IMR-90 (cell line): ENCODE measurements at regions not wholly inside any gene's neighbourhood (a gene's known extent, or its start where the extent isn't known, plus 50 kb on each side); places are given as distances from the start of the nearest gene placed in this dataset.

Experiments
- ATAC-seq: fragments of 200-7000 bp; cut with Tn5 transposase; 2 replicates; pipeline ENCODE4 v1.9.1; 2020; ENCODE audit warnings: low read depth, mild to moderate bottlenecking, moderate library complexity
- BruUV-seq: library from RNA; stranded (reverse); fragments of 400-500 nt; replicated peaks from 2 replicates; lab custom pipeline; 2021; lab: Mats Ljungman, UMichigan
- CTCF ChIA-PET: fragments of 300-600 bp; formaldehyde crosslinking; extraction: SDS; loops from one replicate; lab custom pipeline; 2021; ENCODE audit warnings: antibody characterized with exemption; lab: Yijun Ruan, JAX
- POLR2A ChIA-PET: fragments of 300-600 bp; sonication (Branson Sonifier 250); formaldehyde crosslinking; loops from one replicate; lab custom pipeline; 2022; ENCODE audit warnings: antibody characterized with exemption; ENCODE audit not compliant: unreplicated experiment; lab: Charles Lee
- DNase-seq: peaks from one replicate; pipeline ENCODE4 v3.0.0; 2013
- H2AFZ ChIP-seq: replicated peaks from 2 replicates; pipeline ENCODE3; 2013; ENCODE audit warnings: low read length, mild to moderate bottlenecking; ENCODE audit not compliant: poor library complexity
- H2AK5ac ChIP-seq: 2 replicates; pipeline ENCODE4 v1.6.1; 2013; ENCODE audit warnings: low read depth, low read length, inconsistent platforms
- H2AK9ac ChIP-seq: replicated peaks from 2 replicates; pipeline ENCODE3; 2013; ENCODE audit warnings: mild to moderate bottlenecking, low read depth, low read length, moderate library complexity; ENCODE audit not compliant: poor library complexity
- H2BK120ac ChIP-seq: 2 replicates; pipeline ENCODE4 v1.6.1; 2013; ENCODE audit warnings: low read depth, low read length, inconsistent platforms
- H2BK15ac ChIP-seq: 3 replicates; pipeline ENCODE4 v1.6.1; 2013; ENCODE audit warnings: low read depth, low read length, inconsistent platforms
- H2BK20ac ChIP-seq: 2 replicates; pipeline ENCODE4 v1.6.1; 2013; ENCODE audit warnings: low read depth, mild to moderate bottlenecking, inconsistent platforms, low read length, moderate library complexity
- H2BK5ac ChIP-seq: 2 replicates; pipeline ENCODE4 v1.6.1; 2013; ENCODE audit warnings: mild to moderate bottlenecking, low read depth, low read length, inconsistent platforms; ENCODE audit not compliant: poor library complexity, severe bottlenecking
- H3K14ac ChIP-seq: replicated peaks from 2 replicates; pipeline ENCODE4 v1.6.1; 2013; ENCODE audit warnings: low read depth, low read length, inconsistent platforms
- H3K18ac ChIP-seq: 2 replicates; pipeline ENCODE4 v1.6.1; 2013; ENCODE audit warnings: low read depth, low read length, control low read depth
- H3K23ac ChIP-seq: 2 replicates; pipeline ENCODE4 v1.6.1; 2013; ENCODE audit warnings: low read depth, low read length, inconsistent platforms
- H3K27ac ChIP-seq: 2 replicates; pipeline ENCODE4 v1.5.1; 2013; ENCODE audit warnings: mild to moderate bottlenecking, control low read depth, low read length; ENCODE audit not compliant: insufficient read depth
- H3K27me3 ChIP-seq: 2 replicates; pipeline ENCODE4 v1.6.1; 2013; ENCODE audit warnings: low read length; ENCODE audit not compliant: control insufficient read depth, insufficient read depth
- H3K36me3 ChIP-seq: 2 replicates; pipeline ENCODE4 v1.6.1; 2013; ENCODE audit warnings: low read length, mixed read lengths; ENCODE audit not compliant: control insufficient read depth, insufficient read depth
- H3K4ac ChIP-seq: 2 replicates; pipeline ENCODE4 v1.6.1; 2013; ENCODE audit warnings: low read depth, low read length, inconsistent platforms
- H3K4me1 ChIP-seq: 2 replicates; pipeline ENCODE4 v1.6.1; 2013; ENCODE audit warnings: low read length, mixed read lengths; ENCODE audit not compliant: control insufficient read depth, insufficient read depth
- H3K4me2 ChIP-seq: 2 replicates; pipeline ENCODE4 v1.6.1; 2013; ENCODE audit warnings: low read depth, mild to moderate bottlenecking, control low read depth, low read length, moderate library complexity
- H3K4me3 ChIP-seq: 2 replicates; pipeline ENCODE4 v1.5.1; 2013; ENCODE audit warnings: low read depth, mild to moderate bottlenecking, control low read depth, low read length, moderate library complexity; ENCODE audit not compliant: insufficient read depth
- H3K56ac ChIP-seq: 2 replicates; pipeline ENCODE4 v1.6.1; 2013; ENCODE audit warnings: low read length, inconsistent platforms; ENCODE audit not compliant: insufficient read depth; ENCODE audit errors: extremely low read depth
- H3K79me1 ChIP-seq, 2 experiments: 2 replicates each; pipeline ENCODE4 v1.6.1; 2013; ENCODE audit warnings: low read length in 2 of 2, inconsistent platforms in 1 of 2, low read depth in 1 of 2
- H3K9ac ChIP-seq: 2 replicates; pipeline ENCODE4 v1.6.1; 2013; ENCODE audit warnings: low read depth, low read length, control low read depth
- H3K9me1 ChIP-seq: 2 replicates; pipeline ENCODE4 v1.6.1; 2013; ENCODE audit warnings: low read length, inconsistent platforms; ENCODE audit not compliant: insufficient read depth
- H3K9me3 ChIP-seq: 2 replicates; pipeline ENCODE4 v1.6.1; 2013; ENCODE audit warnings: low read length; ENCODE audit not compliant: control insufficient read depth, insufficient read depth
- H4K20me1 ChIP-seq: 2 replicates; pipeline ENCODE4 v1.6.1; 2013; ENCODE audit warnings: low read length, inconsistent platforms; ENCODE audit not compliant: insufficient read depth
- H4K5ac ChIP-seq: 2 replicates; pipeline ENCODE4 v1.6.1; 2013; ENCODE audit warnings: mild to moderate bottlenecking, low read depth, low read length, control low read depth
- H4K8ac ChIP-seq, 2 experiments: 2 replicates each; pipeline ENCODE4 v1.6.1; 2013; ENCODE audit warnings: low read depth in 2 of 2, low read length in 2 of 2, control low read depth in 1 of 2, inconsistent platforms in 1 of 2
- H4K91ac ChIP-seq: 2 replicates; pipeline ENCODE4 v1.6.1; 2013; ENCODE audit warnings: low read depth, low read length, inconsistent platforms; ENCODE audit not compliant: insufficient read depth
- BHLHE40 ChIP-seq: fragments of 150-350 bp; IDR thresholded peaks from 2 replicates; pipeline ENCODE4 v1.6.1; 2016; ENCODE audit warnings: mild to moderate bottlenecking, low read depth, low read length
- CEBPB ChIP-seq: IDR thresholded peaks from 2 replicates; pipeline ENCODE4 v1.6.1; 2012; ENCODE audit warnings: low read depth, low read length, improper control_type of control experiment
- CHD1 ChIP-seq: IDR thresholded peaks from 2 replicates; pipeline ENCODE4 v1.6.1; 2012; ENCODE audit warnings: low read depth, low read length, improper control_type of control experiment
- FOS ChIP-seq: fragments of 150-350 bp; IDR thresholded peaks from 2 replicates; pipeline ENCODE4 v1.6.1; 2016; ENCODE audit warnings: low read depth, low read length
- MAFK ChIP-seq: IDR thresholded peaks from 2 replicates; pipeline ENCODE4 v1.6.1; 2012; ENCODE audit warnings: low read depth, low read length, improper control_type of control experiment
- MAZ ChIP-seq: IDR thresholded peaks from 2 replicates; pipeline ENCODE4 v1.6.1; 2012; ENCODE audit warnings: low read depth, mild to moderate bottlenecking, low read length, improper control_type of control experiment, moderate library complexity, borderline replicate concordance
- MXI1 ChIP-seq: IDR thresholded peaks from 2 replicates; pipeline ENCODE4 v1.6.1; 2012; ENCODE audit warnings: low read depth, mild to moderate bottlenecking, low read length, moderate library complexity, borderline replicate concordance
- NFE2L2 ChIP-seq: fragments of 150-350 bp; IDR thresholded peaks from 2 replicates; pipeline ENCODE4 v1.6.1; 2016; ENCODE audit warnings: low read depth, mild to moderate bottlenecking, low read length
- POLR2A ChIP-seq: IDR thresholded peaks from 2 replicates; pipeline ENCODE4 v1.6.1; 2012; ENCODE audit warnings: mild to moderate bottlenecking, low read depth, low read length
- RAD21 ChIP-seq: IDR thresholded peaks from 2 replicates; pipeline ENCODE4 v1.6.1; 2012; ENCODE audit warnings: low read length, improper control_type of control experiment
- RCOR1 ChIP-seq: IDR thresholded peaks from 2 replicates; pipeline ENCODE4 v1.6.1; 2012; ENCODE audit warnings: mild to moderate bottlenecking, low read length, improper control_type of control experiment; ENCODE audit not compliant: insufficient replicate concordance
- RFX5 ChIP-seq: IDR thresholded peaks from 2 replicates; pipeline ENCODE4 v1.8.0; 2012; ENCODE audit warnings: low read depth, mild to moderate bottlenecking, low read length, moderate library complexity
- SMC3 ChIP-seq: fragments of 150-350 bp; IDR thresholded peaks from 2 replicates; pipeline ENCODE4 v1.6.1; 2016; ENCODE audit warnings: low read depth, mild to moderate bottlenecking, antibody characterized with exemption, low read length, moderate library complexity
- WGBS, 2 experiments: methylation state at CpG; one replicate each; pipeline versions ENCODE4 v1.1.5 to v1.1.7; 2013; ENCODE audit warnings: missing lambda C conversion rate in 2 of 2; ENCODE audit not compliant: insufficient read length in 1 of 2; ENCODE audit errors: extremely low coverage in 2 of 2; 5-methylcytosine and 5-hydroxymethylcytosine counted together
- dilution Hi-C: fragments of 300-500 bp; cut with HindIII; formaldehyde crosslinking; loops from one replicate; pipeline ENCODE4 v1.14.3; 2018; ENCODE audit warnings: low sequenced_read_pairs; ENCODE audit not compliant: unreplicated experiment
- in situ Hi-C: fragments of 300-500 bp; cut with MboI; formaldehyde crosslinking; loops from 3 replicates; pipeline ENCODE4 v1.14.3; 2019; ENCODE audit warnings: low sequenced_read_pairs, inconsistent platforms, mixed read lengths
- intact Hi-C: fragments of 100-400 bp; cut with micrococcal nuclease; formaldehyde crosslinking; loops from 2 replicates; pipeline ENCODE4 v1.10.0; 2022
- TF ChIP-seq, protein P1 (sequence below): conservative IDR thresholded peaks from 2 replicates; pipeline ENCODE4 v1.5.1; 2012; ENCODE audit warnings: mild to moderate bottlenecking, low read depth, low read length, improper control_type of control experiment
- TF ChIP-seq, protein P2 (sequence below): fragments of 150-350 bp; IDR thresholded peaks from 2 replicates; pipeline ENCODE4 v1.6.1; 2017; ENCODE audit warnings: mild to moderate bottlenecking, antibody characterized with exemption, low read length, low read depth
- TF ChIP-seq, protein P3 (sequence below): fragments of 150-350 bp; IDR thresholded peaks from 2 replicates; pipeline ENCODE4 v1.6.1; 2016; ENCODE audit warnings: low read depth, mild to moderate bottlenecking, low read length, moderate library complexity, borderline replicate concordance

DNA sequence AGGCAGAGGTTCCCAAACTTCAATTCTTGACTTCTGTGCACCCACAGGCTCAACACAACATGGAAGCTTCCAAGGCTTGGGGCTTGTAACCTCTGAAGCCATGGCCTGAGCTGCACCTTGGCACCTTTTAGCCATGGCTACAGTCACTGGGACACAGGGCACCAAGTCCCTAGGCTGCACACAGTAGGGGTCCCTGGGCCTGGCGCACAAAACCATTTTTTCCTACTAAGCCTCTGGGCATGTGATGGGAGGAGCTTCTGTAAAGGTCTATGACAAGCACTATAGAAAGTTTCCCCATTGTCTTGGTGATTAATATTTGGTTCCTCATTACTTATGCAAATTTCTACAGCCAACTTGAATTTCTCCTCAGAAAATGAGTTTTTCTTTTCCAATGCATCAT is 420.9 kb upstream of the GRM3 start:
- in situ Hi-C loops, result no loop called here
- no peak overlapping the region for H3K23ac ChIP-seq
- H2AFZ ChIP-seq, result no peak overlapping the region
- H2BK20ac ChIP-seq, result no peak overlapping the region
- WGBS, 2 experiments, result no CpG with 5 or more reads among the region's 1 CpG
- ChIA-PET CTCF (no interaction called here), POLR2A (no interaction called here)
- no peak overlapping the region for H3K14ac ChIP-seq
- H3K36me3 ChIP-seq, result no peaks in the 10 kb centered on the region
- peaks cover 24% of the 10 kb centered on the region for H3K9me3 ChIP-seq
- BruUV-seq, result no TSS peak
- H3K4me1 ChIP-seq, result no peaks in the 10 kb centered on the region
- H2AK9ac ChIP-seq, result no peak overlapping the region
- H3K9me1 ChIP-seq, result no peaks in the 10 kb centered on the region
- TF ChIP-seq NFE2L2 (no peak), MAZ (no peak), MXI1 (no peak), SMC3 (no peak), RCOR1 (no peak), RAD21 (no peak), POLR2A (no peak), CHD1 (no peak), FOS (no peak), CEBPB (no peak), MAFK (no peak), BHLHE40 (no peak), RFX5 (no peak)
- TF ChIP-seq, protein P1, sequence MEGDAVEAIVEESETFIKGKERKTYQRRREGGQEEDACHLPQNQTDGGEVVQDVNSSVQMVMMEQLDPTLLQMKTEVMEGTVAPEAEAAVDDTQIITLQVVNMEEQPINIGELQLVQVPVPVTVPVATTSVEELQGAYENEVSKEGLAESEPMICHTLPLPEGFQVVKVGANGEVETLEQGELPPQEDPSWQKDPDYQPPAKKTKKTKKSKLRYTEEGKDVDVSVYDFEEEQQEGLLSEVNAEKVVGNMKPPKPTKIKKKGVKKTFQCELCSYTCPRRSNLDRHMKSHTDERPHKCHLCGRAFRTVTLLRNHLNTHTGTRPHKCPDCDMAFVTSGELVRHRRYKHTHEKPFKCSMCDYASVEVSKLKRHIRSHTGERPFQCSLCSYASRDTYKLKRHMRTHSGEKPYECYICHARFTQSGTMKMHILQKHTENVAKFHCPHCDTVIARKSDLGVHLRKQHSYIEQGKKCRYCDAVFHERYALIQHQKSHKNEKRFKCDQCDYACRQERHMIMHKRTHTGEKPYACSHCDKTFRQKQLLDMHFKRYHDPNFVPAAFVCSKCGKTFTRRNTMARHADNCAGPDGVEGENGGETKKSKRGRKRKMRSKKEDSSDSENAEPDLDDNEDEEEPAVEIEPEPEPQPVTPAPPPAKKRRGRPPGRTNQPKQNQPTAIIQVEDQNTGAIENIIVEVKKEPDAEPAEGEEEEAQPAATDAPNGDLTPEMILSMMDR, result no peak
- TF ChIP-seq, protein P2, sequence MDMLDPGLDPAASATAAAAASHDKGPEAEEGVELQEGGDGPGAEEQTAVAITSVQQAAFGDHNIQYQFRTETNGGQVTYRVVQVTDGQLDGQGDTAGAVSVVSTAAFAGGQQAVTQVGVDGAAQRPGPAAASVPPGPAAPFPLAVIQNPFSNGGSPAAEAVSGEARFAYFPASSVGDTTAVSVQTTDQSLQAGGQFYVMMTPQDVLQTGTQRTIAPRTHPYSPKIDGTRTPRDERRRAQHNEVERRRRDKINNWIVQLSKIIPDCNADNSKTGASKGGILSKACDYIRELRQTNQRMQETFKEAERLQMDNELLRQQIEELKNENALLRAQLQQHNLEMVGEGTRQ, result no peak
- TF ChIP-seq, protein P3, sequence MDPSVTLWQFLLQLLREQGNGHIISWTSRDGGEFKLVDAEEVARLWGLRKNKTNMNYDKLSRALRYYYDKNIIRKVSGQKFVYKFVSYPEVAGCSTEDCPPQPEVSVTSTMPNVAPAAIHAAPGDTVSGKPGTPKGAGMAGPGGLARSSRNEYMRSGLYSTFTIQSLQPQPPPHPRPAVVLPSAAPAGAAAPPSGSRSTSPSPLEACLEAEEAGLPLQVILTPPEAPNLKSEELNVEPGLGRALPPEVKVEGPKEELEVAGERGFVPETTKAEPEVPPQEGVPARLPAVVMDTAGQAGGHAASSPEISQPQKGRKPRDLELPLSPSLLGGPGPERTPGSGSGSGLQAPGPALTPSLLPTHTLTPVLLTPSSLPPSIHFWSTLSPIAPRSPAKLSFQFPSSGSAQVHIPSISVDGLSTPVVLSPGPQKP, result no peak
- H4K8ac ChIP-seq, result no peak overlapping the region
- ATAC-seq, result no peak
- DNase-seq, result no peak
- H3K27me3 ChIP-seq, result no peaks in the 10 kb centered on the region
- no peak overlapping the region for H3K9ac ChIP-seq
- dilution Hi-C loops, result no loop called here
- H3K79me1 ChIP-seq, result no peaks in the 10 kb centered on the region
- H3K27ac ChIP-seq, result no peak overlapping the region
- H2BK120ac ChIP-seq, result no peak overlapping the region
- H2AK5ac ChIP-seq, result no peak overlapping the region
- no peak overlapping the region for H3K18ac ChIP-seq
- intact Hi-C loops, result no loop called here
- no peak overlapping the region for H3K4me3 ChIP-seq
- H2BK5ac ChIP-seq, result no peak overlapping the region
- H4K91ac ChIP-seq, result no peak overlapping the region
- H3K4ac ChIP-seq, result no peak overlapping the region
- no peak overlapping the region for H3K4me2 ChIP-seq
- H4K5ac ChIP-seq, result no peak overlapping the region
- no peak overlapping the region for H3K56ac ChIP-seq
- H4K20me1 ChIP-seq, result no peaks in the 10 kb centered on the region
- H2BK15ac ChIP-seq, result no peak overlapping the region
